ENCODE measurements at regions not wholly inside any gene's neighbourhood (a gene's known extent, or its start where the extent isn't known, plus 50 kb on each side); places are given as distances from the start of the nearest gene placed in this dataset.

DNA sequence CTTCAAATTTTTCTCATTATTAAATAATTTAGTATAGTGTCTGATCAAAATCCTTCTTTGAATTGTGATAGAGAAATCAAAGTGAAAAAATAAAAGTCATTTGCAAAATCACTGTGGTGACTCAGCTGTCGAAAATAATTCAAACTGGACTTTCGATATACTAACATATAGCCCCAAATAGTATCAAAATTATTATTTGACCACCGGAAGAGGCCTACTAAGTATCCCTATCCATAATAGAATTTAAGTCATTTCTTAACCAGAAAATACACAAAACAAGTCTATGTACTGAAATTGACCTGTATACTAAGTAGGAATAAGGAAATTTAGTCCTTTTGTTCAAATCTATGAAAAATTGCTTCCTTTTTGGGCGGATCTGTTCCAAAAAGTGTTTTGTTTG is 180.7 kb downstream of the MRPL39 start:
- H3K27ac Mint-ChIP-seq: no peak overlapping the region
- peaks cover 23% of the 10 kb centered on the region for H3K4me1 Mint-ChIP-seq
- no peaks in the 10 kb centered on the region for H3K9me3 Mint-ChIP-seq
- no peaks in the 10 kb centered on the region for H3K27me3 Mint-ChIP-seq
- POLR2A ChIA-PET: no interaction called here
- DNase-seq (no peak), ATAC-seq (ENCODE audit: low read depth) (no peak)
- no peaks in the 10 kb centered on the region for H3K36me3 Mint-ChIP-seq
- no peak overlapping the region for H3K4me3 Mint-ChIP-seq

DNA sequence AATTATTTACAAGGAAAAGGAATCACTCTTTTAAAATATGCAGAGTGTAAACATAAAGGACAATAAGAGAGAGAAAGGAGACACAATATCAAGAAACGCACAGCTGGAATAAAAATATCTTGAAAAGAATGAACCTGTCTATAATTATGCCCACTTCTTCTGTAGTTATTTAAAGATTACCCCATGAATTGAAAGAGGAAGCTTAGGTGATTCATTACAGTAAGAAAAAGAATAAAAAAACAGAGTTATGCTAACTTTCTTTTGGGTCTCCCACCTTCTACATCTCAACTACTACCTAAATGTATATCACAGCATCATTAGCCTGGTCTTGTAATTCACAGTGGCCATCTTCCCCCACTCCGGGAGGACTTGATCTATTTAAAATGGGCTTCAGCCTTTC is 182.1 kb downstream of the MRPL39 start:
- ATAC-seq (ENCODE audit: low read depth) (no peak), DNase-seq (no peak)
- no peaks in the 10 kb centered on the region for H3K36me3 Mint-ChIP-seq
- no peak overlapping the region for H3K27ac Mint-ChIP-seq
- POLR2A ChIA-PET: no interaction called here
- no peak overlapping the region for H3K4me3 Mint-ChIP-seq
- H3K9me3 Mint-ChIP-seq: no peaks in the 10 kb centered on the region
- H3K4me1 Mint-ChIP-seq: peaks cover 32% of the 10 kb centered on the region
- H3K27me3 Mint-ChIP-seq: no peaks in the 10 kb centered on the region

DNA sequence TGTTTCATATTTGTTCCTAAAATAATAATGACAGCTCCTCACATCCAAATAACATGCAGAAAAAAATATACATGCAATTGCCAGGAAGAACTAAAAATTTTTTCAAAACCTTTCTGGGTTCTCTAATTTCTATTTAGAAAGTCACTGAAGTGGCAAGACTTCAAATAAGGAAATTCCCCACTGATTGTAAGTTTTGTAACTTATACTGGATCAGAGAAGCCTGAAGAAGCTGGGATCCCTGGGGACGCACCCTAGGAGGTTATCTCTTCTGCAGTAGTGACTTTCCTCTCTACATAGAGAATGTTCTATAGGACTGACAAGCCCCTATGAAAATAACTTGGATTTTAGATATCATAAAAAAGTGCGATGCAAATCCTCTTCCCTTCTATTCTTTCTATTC is 182.6 kb downstream of the MRPL39 start:
- POLR2A ChIA-PET: no interaction called here
- no peaks in the 10 kb centered on the region for H3K27me3 Mint-ChIP-seq
- no peak overlapping the region for H3K4me3 Mint-ChIP-seq
- ATAC-seq (ENCODE audit: low read depth) (no peak), DNase-seq (no peak)
- peaks cover 32% of the 10 kb centered on the region for H3K4me1 Mint-ChIP-seq
- H3K36me3 Mint-ChIP-seq: no peaks in the 10 kb centered on the region
- H3K27ac Mint-ChIP-seq: no peak overlapping the region
- H3K9me3 Mint-ChIP-seq: no peaks in the 10 kb centered on the region

- DNase-seq (no peak), ATAC-seq (ENCODE audit: low read depth) (no peak)
- Mint-ChIP-seq H3K4me1 (peaks cover 29% of the 10 kb centered on the region), H3K36me3 (no peaks in the 10 kb centered on the region), H3K9me3 (no peaks in the 10 kb centered on the region), H3K27ac (no peak overlapping the region), H3K4me3 (no peak overlapping the region), H3K27me3 (no peaks in the 10 kb centered on the region)
- POLR2A ChIA-PET: no interaction called here
These were observed 183.2 kb downstream of the MRPL39 start for GRCh38 chr21:25424048-25424447.

DNA sequence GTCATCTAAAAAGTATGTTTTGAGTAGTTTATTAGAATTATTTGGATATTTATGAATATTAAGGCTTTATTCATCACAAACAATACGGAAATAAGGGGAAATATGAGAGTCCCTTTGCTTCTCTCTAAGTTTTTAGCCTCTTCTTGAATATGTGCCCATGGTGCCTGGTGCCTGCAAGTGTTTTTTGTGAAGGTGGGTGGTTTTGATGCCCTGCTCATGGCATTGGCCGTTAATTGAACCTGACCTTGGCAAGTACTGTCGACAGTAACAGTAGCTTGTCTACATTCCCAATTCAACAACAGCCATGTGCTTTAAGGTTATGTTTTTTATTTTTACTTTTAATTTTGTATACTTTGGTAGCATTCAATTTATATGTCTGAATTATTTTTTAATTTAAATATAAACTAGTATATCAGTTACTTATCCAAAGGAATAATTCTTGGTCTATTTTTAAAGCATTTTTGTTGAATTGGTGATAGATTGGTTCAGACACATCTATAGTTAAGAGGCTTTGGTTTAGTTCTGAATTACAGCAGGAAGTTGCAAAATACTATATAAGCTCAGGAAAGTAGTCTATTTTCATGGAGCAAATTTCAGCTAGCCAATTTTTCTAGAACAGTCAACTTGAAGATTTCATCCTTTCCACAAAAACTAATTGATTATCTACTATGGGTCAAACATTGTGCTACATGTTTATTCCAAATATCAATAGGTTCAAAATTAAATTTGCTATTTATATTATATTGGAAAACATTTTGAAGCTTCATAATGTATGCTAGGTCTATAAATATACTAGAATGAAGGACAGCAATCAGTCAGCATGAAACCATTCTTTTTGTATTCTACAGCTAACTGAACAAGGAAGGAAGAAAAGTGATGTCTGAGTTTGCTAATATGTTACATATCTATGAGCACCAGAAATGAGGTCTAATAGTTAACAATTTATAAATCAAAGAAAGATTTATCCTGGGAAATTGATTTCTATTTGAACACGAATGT is 184.4 kb downstream of the MRPL39 start:
- POLR2A ChIA-PET: interaction anchor here (1.5 kb wide), 1 partner anchor 139 kb away, joined by 4 read pairs; no protein-coding TSS in a partner anchor
- Mint-ChIP-seq H3K36me3 (no peaks in the 10 kb centered on the region), H3K4me1 (peaks cover 23% of the 10 kb centered on the region), H3K9me3 (no peaks in the 10 kb centered on the region), H3K4me3 (no peak overlapping the region), H3K27ac (no peak overlapping the region), H3K27me3 (no peaks in the 10 kb centered on the region)
- ATAC-seq (ENCODE audit: low read depth) (no peak), DNase-seq (no peak)

DNA sequence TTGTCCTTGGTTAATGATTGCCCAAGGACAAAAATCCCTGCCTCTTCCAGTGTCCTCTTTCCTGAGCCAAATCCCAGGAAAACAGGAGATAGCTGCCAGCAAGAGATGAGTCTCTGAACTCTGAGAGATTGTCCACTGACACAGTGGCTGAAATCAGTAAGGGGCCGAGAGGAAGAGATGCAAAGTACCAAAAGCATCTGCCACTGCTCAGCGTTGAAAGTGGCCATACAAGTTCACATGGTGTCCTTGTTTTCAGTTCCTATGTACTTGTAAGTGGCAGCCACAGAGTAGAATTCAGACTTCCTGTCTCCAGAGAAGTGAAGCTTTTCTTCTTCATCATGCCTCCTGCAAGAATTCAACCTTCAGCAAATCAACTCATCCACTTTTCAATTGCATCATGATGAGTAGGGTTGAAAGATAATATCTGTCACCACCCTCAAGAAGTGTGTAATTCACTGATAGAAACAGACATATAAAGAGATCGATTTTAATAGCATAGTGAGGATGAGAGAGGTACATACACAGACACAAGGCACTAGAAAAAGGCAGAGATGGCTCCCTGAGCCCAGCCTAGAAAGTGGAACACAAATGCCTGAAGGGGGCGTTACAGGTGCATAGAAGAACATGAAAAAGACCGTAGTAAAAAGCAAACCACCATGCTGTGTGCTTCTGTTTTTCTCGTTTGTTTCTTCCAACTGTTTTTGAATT is 185.8 kb downstream of the MRPL39 start:
- POLR2A ChIA-PET: interaction anchor here (0.6 to 0.8 kb wide), 2 partner anchors 141 to 147 kb away, joined by 3 read pairs; no protein-coding TSS in a partner anchor
- Mint-ChIP-seq H3K4me1 (peaks cover 19% of the 10 kb centered on the region), H3K27me3 (no peaks in the 10 kb centered on the region), H3K27ac (peak overlapping the region; percentile 80), H3K9me3 (no peaks in the 10 kb centered on the region), H3K36me3 (no peaks in the 10 kb centered on the region), H3K4me3 (peak overlapping the region; percentile 72)
- ATAC-seq (ENCODE audit: low read depth): peak; percentile 98
- DNase-seq: no peak

- Mint-ChIP-seq H3K27ac (peak overlapping the region; percentile 80), H3K4me1 (peaks cover 19% of the 10 kb centered on the region), H3K4me3 (no peak overlapping the region), H3K9me3 (no peaks in the 10 kb centered on the region), H3K27me3 (no peaks in the 10 kb centered on the region), H3K36me3 (no peaks in the 10 kb centered on the region)
- ATAC-seq (ENCODE audit: low read depth): no peak
- DNase-seq: no peak
- POLR2A ChIA-PET: interaction anchor here (0.6 kb wide), 1 partner anchor 141 kb away, joined by 3 read pairs; no protein-coding TSS in a partner anchor
These were observed 186.4 kb downstream of the MRPL39 start for GRCh38 chr21:25420831-25421230.

- Mint-ChIP-seq H3K4me3 (no peak overlapping the region), H3K27me3 (no peaks in the 10 kb centered on the region), H3K36me3 (peaks cover 3% of the 10 kb centered on the region), H3K4me1 (peaks cover 10% of the 10 kb centered on the region), H3K9me3 (peaks cover 2% of the 10 kb centered on the region), H3K27ac (no peak overlapping the region)
- no peak for ATAC-seq (ENCODE audit: low read depth)
- POLR2A ChIA-PET: no interaction called here
- no peak for DNase-seq
These were observed 190.6 kb downstream of the MRPL39 start for GRCh38 chr21:25416669-25417068.

GRCh38 chr21:25412100-25412499 is 195.2 kb downstream of the MRPL39 start:
- ATAC-seq (ENCODE audit: low read depth) (no peak), DNase-seq (no peak)
- Mint-ChIP-seq H3K27me3 (no peaks in the 10 kb centered on the region), H3K36me3 (peaks cover 3% of the 10 kb centered on the region), H3K27ac (no peak overlapping the region), H3K9me3 (peaks cover 2% of the 10 kb centered on the region), H3K4me3 (no peak overlapping the region), H3K4me1 (peaks cover 4% of the 10 kb centered on the region)
- POLR2A ChIA-PET: no interaction called here

- no peak overlapping the region for H3K4me3 Mint-ChIP-seq
- POLR2A ChIA-PET: no interaction called here
- no peak for DNase-seq
- no peak overlapping the region for H3K27ac Mint-ChIP-seq
- peaks cover 2% of the 10 kb centered on the region for H3K36me3 Mint-ChIP-seq
- no peaks in the 10 kb centered on the region for H3K27me3 Mint-ChIP-seq
- no peak for ATAC-seq (ENCODE audit: low read depth)
- no peaks in the 10 kb centered on the region for H3K9me3 Mint-ChIP-seq
- peaks cover 4% of the 10 kb centered on the region for H3K4me1 Mint-ChIP-seq
These were observed 197.3 kb downstream of the MRPL39 start for GRCh38 chr21:25409978-25410377.

GRCh38 chr21:25408666-25409065 is 198.6 kb downstream of the MRPL39 start:
- Mint-ChIP-seq H3K4me3 (no peak overlapping the region), H3K36me3 (peaks cover 3% of the 10 kb centered on the region), H3K9me3 (no peaks in the 10 kb centered on the region), H3K27ac (no peak overlapping the region), H3K4me1 (peaks cover 4% of the 10 kb centered on the region), H3K27me3 (no peaks in the 10 kb centered on the region)
- ATAC-seq (ENCODE audit: low read depth) (no peak), DNase-seq (no peak)
- POLR2A ChIA-PET: no interaction called here

GRCh38 chr21:25406887-25407579 is 200.2 kb downstream of the MRPL39 start:
- Mint-ChIP-seq H3K9me3 (no peaks in the 10 kb centered on the region), H3K4me3 (no peak overlapping the region), H3K4me1 (peaks cover 17% of the 10 kb centered on the region), H3K27me3 (peaks cover 3% of the 10 kb centered on the region), H3K36me3 (peaks cover 6% of the 10 kb centered on the region), H3K27ac (no peak overlapping the region)
- POLR2A ChIA-PET: no interaction called here
- DNase-seq: no peak
- ATAC-seq (ENCODE audit: low read depth): no peak

GRCh38 chr21:25405984-25406383 is 201.3 kb downstream of the MRPL39 start:
- POLR2A ChIA-PET: no interaction called here
- H3K4me1 Mint-ChIP-seq: peaks cover 17% of the 10 kb centered on the region
- H3K36me3 Mint-ChIP-seq: peaks cover 10% of the 10 kb centered on the region
- H3K27ac Mint-ChIP-seq: no peak overlapping the region
- peaks cover 3% of the 10 kb centered on the region for H3K9me3 Mint-ChIP-seq
- H3K4me3 Mint-ChIP-seq: no peak overlapping the region
- peaks cover 3% of the 10 kb centered on the region for H3K27me3 Mint-ChIP-seq
- no peak for DNase-seq
- ATAC-seq (ENCODE audit: low read depth): no peak

Data from activated naive CD8-positive, alpha-beta T cell treated with anti-CD3 and anti-CD28 coated beads, Interleukin-2, amount 10 ng/mL, durations not matched to agents 7 days and 5 days (primary cell).